ENCODE measurements at regions not wholly inside any gene's neighbourhood (a gene's known extent, or its start where the extent isn't known, plus 50 kb on each side); places are given as distances from the start of the nearest gene placed in this dataset.

- H3K36me3 ChIP-seq (ENCODE audit: insufficient read depth, low read length), result no peaks in the 10 kb centered on the region
- no peaks in the 10 kb centered on the region for H4K20me1 ChIP-seq (ENCODE audit: insufficient read depth, low read length, poor library complexity, severe bottlenecking)
Observed at GRCh38 chr2:42938671-42939370, 146.4 kb upstream of the HAAO start.

DNA sequence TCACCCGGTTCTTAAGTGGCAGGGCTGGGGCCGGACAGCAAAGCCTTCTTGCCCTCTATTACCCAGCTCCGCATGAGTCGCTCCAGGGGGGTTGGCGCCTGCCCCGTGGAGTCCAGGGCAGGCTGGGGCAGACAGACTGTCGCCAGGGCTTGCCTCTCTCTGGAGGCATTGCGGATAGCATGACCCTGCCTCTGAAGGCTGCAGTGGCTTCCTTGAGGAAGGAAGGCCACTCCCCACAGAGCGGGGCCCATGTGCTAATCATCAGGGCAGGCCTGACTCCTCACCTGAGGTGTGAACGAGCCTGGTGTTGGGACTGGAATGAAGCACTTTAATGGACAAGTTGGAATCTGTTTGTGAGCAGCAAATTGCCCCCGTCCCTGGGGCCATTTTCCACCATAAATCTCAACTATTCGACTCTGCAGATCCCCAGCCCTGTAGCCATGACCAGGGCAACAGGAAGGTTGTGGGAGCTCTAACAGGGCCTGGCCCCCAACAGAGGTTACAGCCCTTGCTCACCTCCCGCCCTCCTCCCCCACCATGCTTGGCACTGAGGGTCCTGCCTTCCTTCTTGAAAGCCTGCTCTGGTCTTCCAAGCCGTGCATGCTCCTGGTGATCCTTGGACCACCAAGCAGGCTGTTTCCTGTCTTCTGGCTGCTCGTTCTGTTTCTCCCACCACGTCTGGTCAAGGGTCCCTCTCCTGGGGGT, 144.9 kb upstream of the HAAO start:
- H3K36me3 ChIP-seq (ENCODE audit: insufficient read depth, low read length), result no peaks in the 10 kb centered on the region
- H3K4me3 ChIP-seq (ENCODE audit: low read length, poor library complexity, severe bottlenecking), result no peak overlapping the region
- no peaks in the 10 kb centered on the region for H3F3A ChIP-seq (ENCODE audit: low read depth)
- peaks cover 17% of the 10 kb centered on the region for H3K4me1 ChIP-seq (ENCODE audit: insufficient read depth, low read length, poor library complexity, severe bottlenecking)
- H3K9me3 ChIP-seq (ENCODE audit: insufficient read depth, low read depth, low read length), result no peaks in the 10 kb centered on the region
- H4K20me1 ChIP-seq (ENCODE audit: insufficient read depth, low read length, poor library complexity, severe bottlenecking), result no peaks in the 10 kb centered on the region
- H3K9ac ChIP-seq (ENCODE audit: low read depth, low read length, poor library complexity, severe bottlenecking), result no peak overlapping the region
- TF ChIP-seq, protein P1, sequence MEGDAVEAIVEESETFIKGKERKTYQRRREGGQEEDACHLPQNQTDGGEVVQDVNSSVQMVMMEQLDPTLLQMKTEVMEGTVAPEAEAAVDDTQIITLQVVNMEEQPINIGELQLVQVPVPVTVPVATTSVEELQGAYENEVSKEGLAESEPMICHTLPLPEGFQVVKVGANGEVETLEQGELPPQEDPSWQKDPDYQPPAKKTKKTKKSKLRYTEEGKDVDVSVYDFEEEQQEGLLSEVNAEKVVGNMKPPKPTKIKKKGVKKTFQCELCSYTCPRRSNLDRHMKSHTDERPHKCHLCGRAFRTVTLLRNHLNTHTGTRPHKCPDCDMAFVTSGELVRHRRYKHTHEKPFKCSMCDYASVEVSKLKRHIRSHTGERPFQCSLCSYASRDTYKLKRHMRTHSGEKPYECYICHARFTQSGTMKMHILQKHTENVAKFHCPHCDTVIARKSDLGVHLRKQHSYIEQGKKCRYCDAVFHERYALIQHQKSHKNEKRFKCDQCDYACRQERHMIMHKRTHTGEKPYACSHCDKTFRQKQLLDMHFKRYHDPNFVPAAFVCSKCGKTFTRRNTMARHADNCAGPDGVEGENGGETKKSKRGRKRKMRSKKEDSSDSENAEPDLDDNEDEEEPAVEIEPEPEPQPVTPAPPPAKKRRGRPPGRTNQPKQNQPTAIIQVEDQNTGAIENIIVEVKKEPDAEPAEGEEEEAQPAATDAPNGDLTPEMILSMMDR (conservative IDR thresholded peaks at IDR 0.05; ENCODE audit: low read length), result no peak
- TF ChIP-seq EZH2phosphoT487 (IDR thresholded peaks at IDR 0.05; ENCODE audit: borderline replicate concordance), result no peak
- no peaks in the 10 kb centered on the region for H3K9me2 ChIP-seq (replicated peaks; ENCODE audit: low read depth, low read length)
- H3K27me3 ChIP-seq (ENCODE audit: insufficient read depth, low read length, poor library complexity, severe bottlenecking), result no peaks in the 10 kb centered on the region
- no peak overlapping the region for H3K4me2 ChIP-seq (ENCODE audit: low read depth, low read length, poor library complexity, severe bottlenecking)
- H3K79me2 ChIP-seq (ENCODE audit: insufficient read depth, low read length), result no peaks in the 10 kb centered on the region
- no peak overlapping the region for H2AFZ ChIP-seq (ENCODE audit: low read length)

More at GRCh38 chr2:42938671-42939370, 146.4 kb upstream of the HAAO start:
- Histone ChIP-seq H3K9me2 (replicated peaks; ENCODE audit: low read depth, low read length) (no peaks in the 10 kb centered on the region), H3K9ac (ENCODE audit: low read depth, low read length, poor library complexity, severe bottlenecking) (no peak overlapping the region), H3K9me3 (ENCODE audit: insufficient read depth, low read depth, low read length) (no peaks in the 10 kb centered on the region), H3K4me1 (ENCODE audit: insufficient read depth, low read length, poor library complexity, severe bottlenecking) (peaks cover 13% of the 10 kb centered on the region), H2AFZ (ENCODE audit: low read length) (no peak overlapping the region), H3K27me3 (ENCODE audit: insufficient read depth, low read length, poor library complexity, severe bottlenecking) (no peaks in the 10 kb centered on the region), H3K4me2 (ENCODE audit: low read depth, low read length, poor library complexity, severe bottlenecking) (no peak overlapping the region), H3K79me2 (ENCODE audit: insufficient read depth, low read length) (no peaks in the 10 kb centered on the region), H3F3A (ENCODE audit: low read depth) (no peaks in the 10 kb centered on the region), H3K4me3 (ENCODE audit: low read length, poor library complexity, severe bottlenecking) (no peak overlapping the region)
- TF ChIP-seq, protein P1 (conservative IDR thresholded peaks at IDR 0.05; ENCODE audit: low read length), result no peak
- TF ChIP-seq EZH2phosphoT487 (IDR thresholded peaks at IDR 0.05; ENCODE audit: borderline replicate concordance), result no peak

DNA sequence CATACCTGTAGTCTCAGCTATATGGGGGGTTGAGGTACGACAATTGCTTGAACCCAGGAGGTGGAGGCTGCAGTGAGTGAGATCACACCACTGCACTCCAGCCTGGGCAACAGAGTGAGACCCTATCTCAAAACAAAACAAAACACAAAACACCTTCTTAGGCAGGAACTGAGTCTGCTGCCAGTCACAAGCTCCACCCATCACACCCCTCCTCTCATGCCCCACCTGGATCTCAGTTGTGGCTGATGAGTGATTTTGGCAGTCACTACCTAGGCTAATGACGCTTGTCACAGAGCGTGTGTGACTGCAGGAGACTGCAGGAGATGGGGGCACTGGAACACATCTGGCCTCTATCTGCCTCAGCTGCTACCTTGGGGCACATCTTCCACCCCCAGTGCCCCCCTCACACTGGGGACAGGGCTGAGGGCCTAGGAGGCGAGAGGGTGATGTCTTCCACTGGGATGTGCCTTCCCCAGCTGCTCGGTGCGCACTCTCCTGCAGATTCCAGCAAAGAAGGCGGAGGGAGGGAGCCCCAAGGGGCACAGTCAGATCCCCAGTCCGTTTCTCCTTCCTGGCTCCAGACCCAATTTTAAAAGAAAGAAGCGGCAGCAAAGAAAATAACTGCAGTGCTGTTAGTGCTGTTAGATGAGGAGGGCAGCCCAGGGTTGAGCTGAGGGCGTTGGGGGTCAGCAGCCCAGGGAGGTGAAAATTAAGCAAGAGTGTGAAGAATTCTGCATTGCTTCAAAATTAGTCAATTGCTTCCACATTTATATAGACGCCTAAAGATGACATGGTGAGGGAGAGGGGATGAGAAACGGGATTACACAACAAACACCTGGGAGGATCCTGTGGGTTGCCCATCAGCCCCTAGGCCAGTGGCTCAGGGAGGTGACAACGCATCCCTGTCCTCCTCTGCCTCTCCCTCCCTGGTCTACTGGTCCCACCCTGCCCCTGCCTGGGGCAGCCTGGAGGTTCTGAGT, 143.6 kb upstream of the HAAO start:
- Histone ChIP-seq H3K9me3 (ENCODE audit: insufficient read depth, low read depth, low read length) (no peaks in the 10 kb centered on the region), H3K36me3 (ENCODE audit: insufficient read depth, low read length) (no peaks in the 10 kb centered on the region), H3K27me3 (ENCODE audit: insufficient read depth, low read length, poor library complexity, severe bottlenecking) (no peaks in the 10 kb centered on the region), H4K20me1 (ENCODE audit: insufficient read depth, low read length, poor library complexity, severe bottlenecking) (no peaks in the 10 kb centered on the region), H3K4me2 (ENCODE audit: low read depth, low read length, poor library complexity, severe bottlenecking) (no peak overlapping the region), H3K4me1 (ENCODE audit: insufficient read depth, low read length, poor library complexity, severe bottlenecking) (peaks cover 17% of the 10 kb centered on the region), H3K4me3 (ENCODE audit: low read length, poor library complexity, severe bottlenecking) (no peak overlapping the region), H3F3A (ENCODE audit: low read depth) (no peaks in the 10 kb centered on the region), H2AFZ (ENCODE audit: low read length) (no peak overlapping the region), H3K79me2 (ENCODE audit: insufficient read depth, low read length) (no peaks in the 10 kb centered on the region), H3K9me2 (replicated peaks; ENCODE audit: low read depth, low read length) (no peaks in the 10 kb centered on the region), H3K9ac (ENCODE audit: low read depth, low read length, poor library complexity, severe bottlenecking) (no peak overlapping the region)
- no peak for TF ChIP-seq EZH2phosphoT487 (IDR thresholded peaks at IDR 0.05; ENCODE audit: borderline replicate concordance)
- TF ChIP-seq, protein P1 (conservative IDR thresholded peaks at IDR 0.05; ENCODE audit: low read length), result no peak

Measured in Loucy (cell line).